Urinary bladder (tissue), 4 donors: ENCODE measurements at regions not wholly inside any gene's neighbourhood (a gene's known extent, or its start where the extent isn't known, plus 50 kb on each side); places are given as distances from the start of the nearest gene placed in this dataset. TPM values are rescaled to one million over a fixed set of nuclear protein-coding genes. Genes with fewer than 3 reads are reported as not detected.

Experiments
- DNase-seq: peaks from one replicate; pipeline ENCODE4 v3.0.0-alpha.2; 2015; ENCODE audit errors: extremely low spot score
- H3K27ac ChIP-seq: one replicate; pipeline ENCODE4 v1.5.1; 2013; ENCODE audit warnings: low read depth, mild to moderate bottlenecking, moderate library complexity
- H3K36me3 ChIP-seq: one replicate; pipeline ENCODE4 v1.6.1; 2013; ENCODE audit warnings: mild to moderate bottlenecking, moderate library complexity; ENCODE audit not compliant: insufficient read depth
- H3K4me1 ChIP-seq: one replicate; pipeline ENCODE4 v1.6.1; 2013; ENCODE audit warnings: mild to moderate bottlenecking, moderate library complexity; ENCODE audit not compliant: insufficient read depth
- H3K4me3 ChIP-seq: one replicate; pipeline ENCODE4 v1.5.1; 2013; ENCODE audit warnings: low read depth, low read length
- WGBS: extraction: QIAGEN DNeasy Blood & Tissue Kit; methylation state at CpG from one replicate; pipeline ENCODE4 v1.1.7; 2013; 5-methylcytosine and 5-hydroxymethylcytosine counted together
- small RNA-seq: library from RNA; depleted of rRNA; stranded (forward); fragments of <200 nt; gene quantifications from one replicate; pipeline ENCODE3, GENCODE V24; 2014
- donor health status: healthy with polysubstance abuse.
- donor health status: healthy.

- no peak overlapping the region for H3K4me3 ChIP-seq
- no peaks in the 10 kb centered on the region for H3K36me3 ChIP-seq
- no peak for DNase-seq
- H3K27ac ChIP-seq: no peak overlapping the region
- H3K4me1 ChIP-seq: no peaks in the 10 kb centered on the region
Observed at GRCh38 chr3:78516937-78517336, 1250.9 kb downstream of the ROBO1 start.

GRCh38 chr3:78517965-78518364 is 1249.8 kb downstream of the ROBO1 start:
- Histone ChIP-seq H3K4me1 (no peaks in the 10 kb centered on the region), H3K27ac (no peak overlapping the region), H3K4me3 (no peak overlapping the region), H3K36me3 (no peaks in the 10 kb centered on the region)
- WGBS: 46% methylated on average over 1 of the region's 1 CpG
- no peak for DNase-seq

GRCh38 chr3:78519281-78519680 is 1248.5 kb downstream of the ROBO1 start:
- H3K36me3 ChIP-seq: no peaks in the 10 kb centered on the region
- 60% methylated on average over 2 of the region's 2 CpGs for WGBS
- DNase-seq: no peak
- no peaks in the 10 kb centered on the region for H3K4me1 ChIP-seq
- no peak overlapping the region for H3K27ac ChIP-seq
- H3K4me3 ChIP-seq: no peak overlapping the region

GRCh38 chr3:78529601-78530000 is 1238.2 kb downstream of the ROBO1 start:
- H3K4me1 ChIP-seq: no peaks in the 10 kb centered on the region
- no peak overlapping the region for H3K27ac ChIP-seq
- no peak overlapping the region for H3K4me3 ChIP-seq
- no peaks in the 10 kb centered on the region for H3K36me3 ChIP-seq
- 57% methylated on average over 3 of the region's 3 CpGs for WGBS
- no peak for DNase-seq

GRCh38 chr3:78540485-78540884 is 1227.3 kb downstream of the ROBO1 start:
- Histone ChIP-seq H3K4me3 (no peak overlapping the region), H3K4me1 (no peaks in the 10 kb centered on the region), H3K27ac (no peak overlapping the region), H3K36me3 (no peaks in the 10 kb centered on the region)
- no peak for DNase-seq
- 95% methylated on average over 2 of the region's 2 CpGs for WGBS

- H3K4me3 ChIP-seq: no peak overlapping the region
- H3K4me1 ChIP-seq: no peaks in the 10 kb centered on the region
- no peak overlapping the region for H3K27ac ChIP-seq
- DNase-seq: no peak
- 96% methylated on average over 2 of the region's 2 CpGs for WGBS
- H3K36me3 ChIP-seq: no peaks in the 10 kb centered on the region
Observed at GRCh38 chr3:78545827-78546226, 1222.0 kb downstream of the ROBO1 start.

Small RNA genes lying in the stretch of these regions (small RNA-seq; reads per million reads assigned to genes)
- gene RN7SKP61 (not detected), gene RN7SL647P (not detected), gene RNU6-217P (not detected)
